H9 (cell line): ENCODE measurements at regions not wholly inside any gene's neighbourhood (a gene's known extent, or its start where the extent isn't known, plus 50 kb on each side); places are given as distances from the start of the nearest gene placed in this dataset.

ENCODE experiments used
- DNase-seq: peaks from one replicate; pipeline ENCODE4 v3.0.0-alpha.2; 2017
- H2AFZ ChIP-seq: one replicate; pipeline ENCODE4 v1.6.1; 2013; ENCODE audit warnings: mild to moderate bottlenecking, low read length, control low read depth, moderate library complexity
- H2AK5ac ChIP-seq: 2 replicates; pipeline ENCODE4 v1.6.1; 2013; ENCODE audit warnings: low read length, control low read depth, mixed read lengths; ENCODE audit not compliant: insufficient read length
- H2BK120ac ChIP-seq: one replicate; pipeline ENCODE4 v1.6.1; 2013; ENCODE audit warnings: low read depth, mild to moderate bottlenecking, low read length, control low read depth, inconsistent platforms; ENCODE audit not compliant: poor library complexity, severe bottlenecking
- H2BK12ac ChIP-seq: 2 replicates; pipeline ENCODE4 v1.6.1; 2013; ENCODE audit warnings: low read length, control low read depth, mixed read lengths, low read depth; ENCODE audit not compliant: insufficient read length
- H2BK15ac ChIP-seq: 2 replicates; pipeline ENCODE4 v1.6.1; 2013; ENCODE audit warnings: low read depth, low read length, control low read depth
- H2BK20ac ChIP-seq: one replicate; pipeline ENCODE4 v1.6.1; 2013; ENCODE audit warnings: low read depth, mild to moderate bottlenecking, low read length, control low read depth, inconsistent platforms; ENCODE audit not compliant: poor library complexity, severe bottlenecking
- H2BK5ac ChIP-seq: 2 replicates; pipeline ENCODE4 v1.6.1; 2013; ENCODE audit warnings: low read length, control low read depth, mixed read lengths; ENCODE audit not compliant: insufficient read length
- H3K14ac ChIP-seq: 2 replicates; pipeline ENCODE4 v1.6.1; 2013; ENCODE audit warnings: low read length, control low read depth; ENCODE audit not compliant: insufficient read depth
- H3K18ac ChIP-seq: 2 replicates; pipeline ENCODE4 v1.6.1; 2013; ENCODE audit warnings: low read depth, mild to moderate bottlenecking, mixed read lengths, low read length, control low read depth; ENCODE audit not compliant: insufficient read length
- H3K23ac ChIP-seq: 2 replicates; pipeline ENCODE4 v1.6.1; 2013; ENCODE audit warnings: low read length, control low read depth, mixed read lengths, low read depth; ENCODE audit not compliant: insufficient read length
- H3K23me2 ChIP-seq: 2 replicates; pipeline ENCODE4 v1.6.1; 2013; ENCODE audit warnings: low read depth, mild to moderate bottlenecking, mixed read lengths, low read length, control low read depth; ENCODE audit not compliant: insufficient read length, poor library complexity, severe bottlenecking
- H3K27ac ChIP-seq: 2 replicates; pipeline ENCODE4 v1.5.1; 2013; ENCODE audit warnings: low read length, control low read depth, mixed read lengths, low read depth; ENCODE audit not compliant: insufficient read length
- H3K27me3 ChIP-seq: 2 replicates; pipeline ENCODE4 v1.6.1; 2013; ENCODE audit warnings: low read length, control low read depth, inconsistent platforms; ENCODE audit not compliant: insufficient read depth
- H3K4ac ChIP-seq: 2 replicates; pipeline ENCODE4 v1.6.1; 2013; ENCODE audit warnings: low read depth, mild to moderate bottlenecking, control low read depth, inconsistent platforms, low read length, moderate library complexity
- H3K4me1 ChIP-seq: 2 replicates; pipeline ENCODE4 v1.6.1; 2013; ENCODE audit warnings: low read length, control low read depth, inconsistent platforms; ENCODE audit not compliant: insufficient read depth
- H3K4me2 ChIP-seq: 2 replicates; pipeline ENCODE4 v1.6.1; 2013; ENCODE audit warnings: low read length, control low read depth, mixed read lengths; ENCODE audit not compliant: insufficient read length, insufficient read depth
- H3K56ac ChIP-seq: 2 replicates; pipeline ENCODE4 v1.6.1; 2013; ENCODE audit warnings: low read depth, mild to moderate bottlenecking, mixed read lengths, low read length, control low read depth; ENCODE audit not compliant: insufficient read length
- H3K79me1 ChIP-seq: 2 replicates; pipeline ENCODE4 v1.6.1; 2013; ENCODE audit warnings: low read depth, mild to moderate bottlenecking, moderate library complexity, low read length, control low read depth, inconsistent platforms; ENCODE audit not compliant: insufficient read depth, poor library complexity, severe bottlenecking
- H3K79me2 ChIP-seq: 2 replicates; pipeline ENCODE4 v1.6.1; 2013; ENCODE audit warnings: low read length, control low read depth, inconsistent platforms; ENCODE audit not compliant: insufficient read depth
- H3K9ac ChIP-seq: 2 replicates; pipeline ENCODE4 v1.6.1; 2013; ENCODE audit warnings: low read length, control low read depth, mixed read lengths; ENCODE audit not compliant: insufficient read length; ENCODE audit errors: extremely low read depth
- H3K9me3 ChIP-seq: one replicate; pipeline ENCODE4 v1.6.1; 2013; ENCODE audit warnings: low read depth, low read length, inconsistent platforms; ENCODE audit not compliant: control insufficient read depth
- H3T11ph ChIP-seq: one replicate; pipeline ENCODE4 v1.6.1; 2013; ENCODE audit warnings: mild to moderate bottlenecking, low read length, control low read depth, inconsistent platforms
- H4K20me1 ChIP-seq: one replicate; pipeline ENCODE4 v1.6.1; 2013; ENCODE audit not compliant: control insufficient read depth, insufficient read length, insufficient read depth
- H4K5ac ChIP-seq: 2 replicates; pipeline ENCODE4 v1.6.1; 2013; ENCODE audit warnings: low read depth, mild to moderate bottlenecking, mixed read lengths, low read length, control low read depth; ENCODE audit not compliant: insufficient read length
- H4K8ac ChIP-seq: replicated peaks from 2 replicates; pipeline ENCODE4 v1.6.1; 2013; ENCODE audit warnings: low read length, control low read depth, mixed read lengths, low read depth; ENCODE audit not compliant: insufficient read length
- H4K91ac ChIP-seq: 2 replicates; pipeline ENCODE4 v1.6.1; 2013; ENCODE audit warnings: low read depth, mild to moderate bottlenecking, moderate library complexity, mixed read lengths, low read length, control low read depth; ENCODE audit not compliant: insufficient read length
- H3K27ac Mint-ChIP-seq, 3 experiments: 2 replicates in 2 of 3; 3 replicates in 1 of 3; pipeline ENCODE4 v1.8.0; 2020 to 2021; ENCODE audit warnings: mixed read lengths in 3 of 3, mild to moderate bottlenecking in 1 of 3, moderate library complexity in 1 of 3
- H3K27me3 Mint-ChIP-seq: 2 replicates; pipeline ENCODE4 v1.8.0; 2021; ENCODE audit warnings: low read depth, mild to moderate bottlenecking, moderate library complexity, mixed read lengths
- H3K36me3 Mint-ChIP-seq, 3 experiments: 2 replicates in 2 of 3; 3 replicates in 1 of 3; pipeline ENCODE4 v1.8.0; 2020 to 2021; ENCODE audit warnings: low read depth in 3 of 3, mixed read lengths in 3 of 3; ENCODE audit not compliant: insufficient read depth in 1 of 3
- H3K4me1 Mint-ChIP-seq, 2 experiments: 2 replicates each; pipeline ENCODE4 v1.8.0; 2020; ENCODE audit warnings: mixed read lengths in 2 of 2
- H3K4me3 Mint-ChIP-seq, 2 experiments: 2 replicates in 1 of 2; 3 replicates in 1 of 2; pipeline ENCODE4 v1.8.0; 2020 to 2021; ENCODE audit warnings: mild to moderate bottlenecking in 2 of 2, mixed read lengths in 2 of 2, moderate library complexity in 1 of 2
- H3K9me3 Mint-ChIP-seq, 2 experiments: 2 replicates in 1 of 2; 3 replicates in 1 of 2; pipeline ENCODE4 v1.8.0; 2020; ENCODE audit warnings: mild to moderate bottlenecking in 2 of 2, mixed read lengths in 2 of 2, moderate library complexity in 1 of 2
- WGBS: extraction: QIAGEN DNeasy Blood & Tissue Kit; methylation state at CpG from one replicate; pipeline ENCODE4 v1.1.7; 2013; ENCODE audit warnings: missing lambda C conversion rate, low lambda C conversion rate, mixed read lengths; ENCODE audit not compliant: insufficient read length; ENCODE audit errors: extremely low coverage; 5-methylcytosine and 5-hydroxymethylcytosine counted together
- TF ChIP-seq, protein P1 (sequence below): fragments of 200-600 bp; sonication (generic); conservative IDR thresholded peaks from 3 replicates; pipeline ENCODE4 v1.8.0; 2021; ENCODE audit warnings: antibody characterized with exemption, mild to moderate bottlenecking

DNA sequence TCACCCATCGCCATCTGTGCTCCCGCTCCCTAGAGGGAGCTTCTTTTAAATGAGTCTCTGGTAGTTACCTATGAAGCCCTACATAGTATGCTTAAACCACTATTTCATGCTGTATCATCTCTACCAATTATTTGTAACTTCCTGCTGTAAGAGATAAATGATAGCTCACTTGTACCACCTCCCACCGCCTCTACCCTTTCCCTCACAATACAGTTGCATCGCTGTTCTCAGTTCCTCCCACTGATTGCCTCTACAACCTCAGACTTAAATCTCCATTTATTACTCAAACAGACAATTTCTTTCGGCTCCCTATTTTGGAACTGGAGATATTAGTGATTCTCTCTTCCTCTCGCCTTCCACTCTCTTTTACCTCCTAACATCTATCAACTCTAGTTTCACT lies 222.9 kb upstream of the ZC3H12C start:
- TF ChIP-seq, protein P1, sequence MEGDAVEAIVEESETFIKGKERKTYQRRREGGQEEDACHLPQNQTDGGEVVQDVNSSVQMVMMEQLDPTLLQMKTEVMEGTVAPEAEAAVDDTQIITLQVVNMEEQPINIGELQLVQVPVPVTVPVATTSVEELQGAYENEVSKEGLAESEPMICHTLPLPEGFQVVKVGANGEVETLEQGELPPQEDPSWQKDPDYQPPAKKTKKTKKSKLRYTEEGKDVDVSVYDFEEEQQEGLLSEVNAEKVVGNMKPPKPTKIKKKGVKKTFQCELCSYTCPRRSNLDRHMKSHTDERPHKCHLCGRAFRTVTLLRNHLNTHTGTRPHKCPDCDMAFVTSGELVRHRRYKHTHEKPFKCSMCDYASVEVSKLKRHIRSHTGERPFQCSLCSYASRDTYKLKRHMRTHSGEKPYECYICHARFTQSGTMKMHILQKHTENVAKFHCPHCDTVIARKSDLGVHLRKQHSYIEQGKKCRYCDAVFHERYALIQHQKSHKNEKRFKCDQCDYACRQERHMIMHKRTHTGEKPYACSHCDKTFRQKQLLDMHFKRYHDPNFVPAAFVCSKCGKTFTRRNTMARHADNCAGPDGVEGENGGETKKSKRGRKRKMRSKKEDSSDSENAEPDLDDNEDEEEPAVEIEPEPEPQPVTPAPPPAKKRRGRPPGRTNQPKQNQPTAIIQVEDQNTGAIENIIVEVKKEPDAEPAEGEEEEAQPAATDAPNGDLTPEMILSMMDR, result no peak
- Histone ChIP-seq H2BK15ac (no peak overlapping the region), H3K4me2 (no peak overlapping the region), H3K18ac (no peak overlapping the region), H3K9ac (no peak overlapping the region), H2BK5ac (no peak overlapping the region), H3T11ph (no peak overlapping the region), H2BK12ac (no peak overlapping the region), H3K79me1 (no peaks in the 10 kb centered on the region), H4K91ac (no peak overlapping the region), H3K14ac (no peak overlapping the region), H4K20me1 (no peaks in the 10 kb centered on the region), H2AK5ac (no peak overlapping the region), H3K23me2 (no peaks in the 10 kb centered on the region), H2BK20ac (no peak overlapping the region), H3K56ac (no peak overlapping the region), H3K27me3 (no peaks in the 10 kb centered on the region), H3K23ac (no peak overlapping the region), H4K5ac (no peak overlapping the region), H3K4me1 (no peaks in the 10 kb centered on the region), H2BK120ac (no peak overlapping the region), H3K4ac (no peak overlapping the region), H2AFZ (no peak overlapping the region), H3K79me2 (no peaks in the 10 kb centered on the region), H3K9me3 (no peaks in the 10 kb centered on the region), H4K8ac (no peak overlapping the region), H3K27ac (no peak overlapping the region)
- Mint-ChIP-seq H3K36me3 (no peaks in the 10 kb centered on the region), H3K9me3 (peaks cover 0 to 4% of the 10 kb centered on the region in 2 experiments; a peak in 2 of 5 replicates), H3K4me3 (no peak overlapping the region), H3K27me3 (no peaks in the 10 kb centered on the region; the same call in 1 of the 2 replicates), H3K4me1 (no peaks in the 10 kb centered on the region), H3K27ac (no peak overlapping the region)
- no peak for DNase-seq
- no CpG with 5 or more reads among the region's 6 CpGs for WGBS
